HCT116 (cell line): ENCODE measurements at regions not wholly inside any gene's neighbourhood (a gene's known extent, or its start where the extent isn't known, plus 50 kb on each side); places are given as distances from the start of the nearest gene placed in this dataset.
A peak's percentile ranks its signal among the peaks of the same experiment; 100 is the strongest.
"Not testable (repeated sequence)": the region's sequence is repeated elsewhere in the genome, so short reads cannot be mapped to it uniquely, and the experiment has no call there.

Experiments used
- ATAC-seq: fragments of 200-7000 bp; cut with Tn5 transposase; 2 replicates; pipeline ENCODE4 v1.9.1; 2020; ENCODE audit warnings: mild to moderate bottlenecking, moderate library complexity
- BruUV-seq: library from RNA; stranded (reverse); fragments of 400-500 nt; replicated peaks from 2 replicates; lab custom pipeline; 2021; lab: Mats Ljungman, UMichigan
- CTCF ChIA-PET: fragments of 300-600 bp; sonication (Branson Sonifier 250); formaldehyde crosslinking; loops from one replicate; lab custom pipeline; 2021; ENCODE audit warnings: antibody characterized with exemption; lab: Charles Lee
- POLR2A ChIA-PET: fragments of 300-600, 350-600 bp; sonication (Branson Sonifier 250); formaldehyde crosslinking; loops from one replicate; lab custom pipeline; 2021; ENCODE audit warnings: antibody characterized with exemption; lab: Charles Lee
- RAD21 ChIA-PET, 2 experiments: fragments of 300-600 bp; sonication (Branson Sonifier 250); formaldehyde crosslinking; loops; one replicate each; lab custom pipeline; 2023; ENCODE audit warnings: low total read pairs in 2 of 2; ENCODE audit not compliant: uncharacterized antibody in 2 of 2, unreplicated experiment in 2 of 2, low non-redundant PET in 1 of 2; lab: Charles Lee
- DNase-seq: peaks from one replicate; pipeline ENCODE4 v3.0.0-alpha.2; 2010; ENCODE audit warnings: low read depth, low spot score
- H2AFZ ChIP-seq: fragments of 200-600 bp; shearing (Covaris generic), sonication (generic); 2 replicates; pipeline ENCODE4 v1.6.1; 2017; ENCODE audit warnings: low read depth, mixed run types, mixed read lengths, antibody characterized with exemption, low read length; ENCODE audit not compliant: poor library complexity, severe bottlenecking
- H3K27ac ChIP-seq: 2 replicates; pipeline ENCODE4 v1.5.1; 2012; ENCODE audit warnings: low read depth, low read length
- H3K27me3 ChIP-seq: fragments of 200-600 bp; sonication (generic); 2 replicates; pipeline ENCODE4 v1.6.1; 2016; ENCODE audit warnings: mixed run types, low read length, mixed read lengths; ENCODE audit not compliant: insufficient read depth
- H3K36me3 ChIP-seq, 2 experiments: fragments of 200-500 bp in 1 of 2; fragments of 200-600 bp in 1 of 2; sonication (Bioruptor generic) in 1 of 2; sonication (generic) in 1 of 2; 2 replicates each; pipeline versions ENCODE4 v1.5.1 to v1.6.1; 2014 to 2016; ENCODE audit warnings: low read length in 2 of 2, inconsistent platforms in 1 of 2, mixed read lengths in 1 of 2, mixed run types in 1 of 2; ENCODE audit not compliant: insufficient read depth in 2 of 2, control insufficient read depth in 1 of 2
- H3K4me1 ChIP-seq, 2 experiments: fragments of 200-600 bp in 1 of 2; sonication (generic) in 1 of 2; 2 replicates each; pipeline versions ENCODE4 v1.5.1 to v1.6.1; 2012 to 2017; ENCODE audit warnings: low read length in 2 of 2, inconsistent platforms in 1 of 2, mild to moderate bottlenecking in 1 of 2, mixed read lengths in 1 of 2, mixed run types in 1 of 2, moderate library complexity in 1 of 2; ENCODE audit not compliant: insufficient read depth in 2 of 2, control insufficient read depth in 1 of 2
- H3K4me2 ChIP-seq: fragments of 200-600 bp; sonication (generic); 2 replicates; pipeline ENCODE4 v1.6.1; 2017; ENCODE audit warnings: mixed run types, low read length, mixed read lengths
- H3K4me3 ChIP-seq, 2 experiments: fragments of 200-600 bp in 1 of 2; sonication (generic) in 1 of 2; replicated peaks in 1 of 2; 2 replicates each; pipeline ENCODE4 v1.5.1; 2011 to 2016; ENCODE audit warnings: low read length in 2 of 2, control low read depth in 1 of 2, low read depth in 1 of 2, mild to moderate bottlenecking in 1 of 2, mixed read lengths in 1 of 2, mixed run types in 1 of 2
- H3K79me2 ChIP-seq: fragments of 200-600 bp; sonication (generic); 2 replicates; pipeline ENCODE4 v1.6.1; 2017; ENCODE audit warnings: mild to moderate bottlenecking, mixed run types, low read length, moderate library complexity, mixed read lengths; ENCODE audit not compliant: insufficient read depth
- H3K9ac ChIP-seq: fragments of 200-600 bp; sonication (generic); 2 replicates; pipeline ENCODE4 v1.6.1; 2016; ENCODE audit warnings: low read length, mixed read lengths
- H3K9me2 ChIP-seq: fragments of 200-600 bp; sonication (generic), shearing (Covaris generic); 2 replicates; pipeline ENCODE4 v1.6.1; 2017; ENCODE audit warnings: mixed run types, mild to moderate bottlenecking, moderate library complexity; ENCODE audit not compliant: insufficient read depth
- H3K9me3 ChIP-seq, 2 experiments: fragments of 200-500 bp in 1 of 2; fragments of 200-600 bp in 1 of 2; sonication (Bioruptor generic) in 1 of 2; sonication (generic) in 1 of 2; 2 replicates each; pipeline ENCODE4 v1.6.1; 2014 to 2017; ENCODE audit warnings: low read length in 2 of 2, mixed read lengths in 2 of 2, inconsistent platforms in 1 of 2, low read depth in 1 of 2, mild to moderate bottlenecking in 1 of 2, mixed run types in 1 of 2, moderate library complexity in 1 of 2; ENCODE audit not compliant: control insufficient read depth in 1 of 2, insufficient read depth in 1 of 2
- H4K20me1 ChIP-seq: fragments of 200-600 bp; sonication (generic), shearing (Covaris generic); 2 replicates; pipeline ENCODE4 v1.6.1; 2017; ENCODE audit warnings: mixed run types, mild to moderate bottlenecking, moderate library complexity; ENCODE audit not compliant: insufficient read depth
- ATF3 ChIP-seq: IDR thresholded peaks from 2 replicates; pipeline ENCODE4 v1.6.1; 2012
- CBX3 ChIP-seq: IDR thresholded peaks from 2 replicates; pipeline ENCODE4 v1.6.1; 2012; ENCODE audit warnings: low read depth
- CEBPB ChIP-seq: IDR thresholded peaks from 2 replicates; pipeline ENCODE4 v1.6.1; 2012; ENCODE audit warnings: low read depth
- EGR1 ChIP-seq: IDR thresholded peaks from 2 replicates; pipeline ENCODE4 v1.6.1; 2012; ENCODE audit warnings: low read depth
- ELF1 ChIP-seq: IDR thresholded peaks from 2 replicates; pipeline ENCODE4 v1.6.1; 2012; ENCODE audit warnings: low read depth, borderline replicate concordance
- EZH2 ChIP-seq: fragments of 200-600 bp; sonication (generic); IDR thresholded peaks from 2 replicates; pipeline ENCODE4 v1.6.1; 2017; ENCODE audit warnings: antibody characterized with exemption, mixed run types
- FOSL1 ChIP-seq: IDR thresholded peaks from 2 replicates; pipeline ENCODE4 v1.6.1; 2012; ENCODE audit warnings: low read depth
- JUND ChIP-seq: IDR thresholded peaks from 2 replicates; pipeline ENCODE4 v1.6.1; 2012
- MAX ChIP-seq: IDR thresholded peaks from 2 replicates; pipeline ENCODE4 v1.6.1; 2012
- POLR2A ChIP-seq: IDR thresholded peaks from 2 replicates; pipeline ENCODE4 v1.7.0; 2011; ENCODE audit warnings: borderline replicate concordance; ENCODE audit not compliant: insufficient read depth, insufficient read length; ENCODE audit errors: extremely low read depth
- POLR2AphosphoS5 ChIP-seq: IDR thresholded peaks from 2 replicates; pipeline ENCODE4 v1.6.1; 2011; ENCODE audit warnings: mild to moderate bottlenecking, low read depth, low read length, moderate library complexity
- RAD21 ChIP-seq: IDR thresholded peaks from 2 replicates; pipeline ENCODE4 v1.6.1; 2012; ENCODE audit warnings: low read depth, mild to moderate bottlenecking
- REST ChIP-seq: IDR thresholded peaks from 2 replicates; pipeline ENCODE4 v1.6.1; 2012; ENCODE audit warnings: low read depth
- SIN3A ChIP-seq: IDR thresholded peaks from 2 replicates; pipeline ENCODE4 v1.6.1; 2012; ENCODE audit warnings: low read depth
- SP1 ChIP-seq: IDR thresholded peaks from 2 replicates; pipeline ENCODE4 v1.6.1; 2012; ENCODE audit warnings: low read depth
- TCF7L2 ChIP-seq: IDR thresholded peaks from 2 replicates; pipeline ENCODE4 v1.7.0; 2011; ENCODE audit warnings: borderline replicate concordance, inconsistent platforms; ENCODE audit not compliant: insufficient read depth, insufficient read length; ENCODE audit errors: extremely low read depth
- YY1 ChIP-seq: IDR thresholded peaks from 2 replicates; pipeline ENCODE4 v1.6.1; 2011; ENCODE audit warnings: low read length, low read depth, moderate library complexity, mild to moderate bottlenecking; ENCODE audit not compliant: insufficient replicate concordance; ENCODE audit errors: extremely low read depth
- ZBTB33 ChIP-seq: IDR thresholded peaks from 2 replicates; pipeline ENCODE4 v1.6.1; 2011; ENCODE audit warnings: mild to moderate bottlenecking, low read length, moderate library complexity; ENCODE audit not compliant: insufficient replicate concordance; ENCODE audit errors: extremely low read depth
- intact Hi-C: fragments of 100-400 bp; cut with micrococcal nuclease; formaldehyde crosslinking; loops from 2 replicates; pipeline ENCODE4 v1.10.0; 2022

GRCh38 chr6:27141529-27142015 is 105.9 kb upstream of the PRSS16 start:
- no peaks in the 10 kb centered on the region for H3K27me3 ChIP-seq
- no peak for ATAC-seq
- no peak for DNase-seq
- ChIA-PET RAD21 (no interaction called here), CTCF (no interaction called here), POLR2A (interaction anchor here (1.1 kb wide), 1 partner anchor 666 kb away, joined by 3 read pairs; a partner anchor contains a TSS)
- H3K9me3 ChIP-seq, result no peaks in the 10 kb centered on the region
- H3K4me1 ChIP-seq, result peaks cover 7 to 17% of the 10 kb centered on the region in 2 experiments; a peak in 3 of 4 replicates
- no peaks in the 10 kb centered on the region for H4K20me1 ChIP-seq
- intact Hi-C loops, result no loop called here
- no peak overlapping the region for H3K4me2 ChIP-seq
- no peak overlapping the region for H2AFZ ChIP-seq
- 0 out of 2 replicates have a peak, but pooled peaks cover 4% of the 10 kb centered on the region for H3K79me2 ChIP-seq
- H3K36me3 ChIP-seq, result no peaks in the 10 kb centered on the region
- BruUV-seq, result no TSS peak
- H3K9ac ChIP-seq, result no peak overlapping the region
- peak overlapping the region; percentile 0; the same call in 1 of the 2 replicates for H3K27ac ChIP-seq
- H3K9me2 ChIP-seq, result no peaks in the 10 kb centered on the region
- TF ChIP-seq REST, result no peak
- no peak for TF ChIP-seq TCF7L2
- no peak for TF ChIP-seq YY1
- no peak for TF ChIP-seq MAX
- TF ChIP-seq RAD21, result no peak
- TF ChIP-seq ZBTB33, result no peak
- no peak for TF ChIP-seq EZH2
- TF ChIP-seq ATF3, result no peak
- no peak for TF ChIP-seq FOSL1
- TF ChIP-seq SIN3A, result no peak
- no peak for TF ChIP-seq JUND
- no peak for TF ChIP-seq SP1
- no peak for TF ChIP-seq EGR1
- TF ChIP-seq CEBPB, result no peak
- TF ChIP-seq POLR2AphosphoS5, result no peak
- no peak for TF ChIP-seq POLR2A
- TF ChIP-seq CBX3, result no peak
- no peak for TF ChIP-seq ELF1
- H3K4me3 ChIP-seq, result no peak overlapping the region

GRCh38 chr6:27143020-27143388 is 104.5 kb upstream of the PRSS16 start:
- BruUV-seq, H2AFZ ChIP-seq, H3K79me2 ChIP-seq, H4K20me1 ChIP-seq, ATAC-seq, DNase-seq, H3K4me3 ChIP-seq, RAD21 ChIA-PET, H3K36me3 ChIP-seq, H3K4me2 ChIP-seq, H3K9me2 ChIP-seq, H3K9ac ChIP-seq, intact Hi-C loops, H3K9me3 ChIP-seq, H3K27me3 ChIP-seq: not testable (repeated sequence)
- ChIA-PET CTCF (interaction anchor here (1.6 kb wide), 1 partner anchor 16 kb away, joined by 6 read pairs; no protein-coding TSS in a partner anchor), POLR2A (interaction anchor here (0.7 to 10.2 kb wide), 3 partner anchors 10 to 939 kb away, joined by 3 to 390 read pairs (median 3); a partner anchor contains a TSS)
- peak overlapping the region; percentile 97; the same call in 1 of the 2 replicates for H3K27ac ChIP-seq
- peaks cover 8 to 27% of the 10 kb centered on the region in 2 experiments; a peak in 3 of 4 replicates for H3K4me1 ChIP-seq
